ENCODE measurements at regions not wholly inside any gene's neighbourhood (a gene's known extent, or its start where the extent isn't known, plus 50 kb on each side); places are given as distances from the start of the nearest gene placed in this dataset.
A peak's percentile ranks its signal among the peaks of the same experiment; 100 is the strongest.

DNA sequence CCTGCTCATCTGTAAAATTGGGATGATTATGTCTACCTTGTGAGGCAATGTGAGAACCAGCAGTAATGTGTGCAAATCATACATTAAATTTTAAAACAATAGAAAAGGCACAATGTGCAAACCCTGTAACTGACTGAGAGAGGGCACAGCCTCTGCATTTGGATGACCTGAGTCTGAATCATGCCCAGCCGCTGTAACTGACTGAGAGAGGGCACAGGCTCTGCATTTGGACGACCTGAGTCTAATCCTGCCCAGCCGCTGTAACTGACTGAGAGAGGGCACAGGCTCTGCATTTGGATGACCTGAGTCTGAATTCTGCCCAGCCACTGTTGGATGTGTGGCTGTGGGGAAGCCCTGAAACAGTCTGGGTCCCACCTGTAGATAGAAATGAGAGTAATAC lies 351.5 kb upstream of the SHH start:
- no peak for DNase-seq

DNA sequence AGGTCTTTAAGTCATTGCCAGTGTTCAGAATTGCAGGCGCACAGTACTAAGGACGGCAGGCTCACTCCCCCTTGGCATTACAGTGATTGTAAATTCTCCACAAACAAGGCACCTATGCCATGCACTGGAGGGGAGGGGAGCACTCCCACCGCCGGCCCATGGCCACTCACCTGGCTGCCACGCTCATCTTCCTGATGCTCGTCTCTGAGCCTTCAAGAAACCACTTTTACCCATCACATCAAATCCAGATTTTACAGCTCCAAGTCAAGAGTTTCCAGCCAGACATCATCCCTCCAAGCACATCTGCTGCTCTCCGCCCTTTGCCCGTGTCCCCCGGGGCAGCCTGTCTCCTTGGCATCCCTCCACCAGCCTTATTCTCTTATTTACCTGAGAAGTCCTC lies 350.2 kb upstream of the SHH start:
- no peak for DNase-seq
- in situ Hi-C loops (cut with HindIII; ENCODE audit: low pct_ligation_motif_present, low pct_unique_long_range_greater_than_20kb, low sequenced_read_pairs): no loop called here

More for the DNA sequence above, 351.5 kb upstream of the SHH start:
- in situ Hi-C loops (cut with HindIII; ENCODE audit: low pct_ligation_motif_present, low pct_unique_long_range_greater_than_20kb, low sequenced_read_pairs): no loop called here

DNA sequence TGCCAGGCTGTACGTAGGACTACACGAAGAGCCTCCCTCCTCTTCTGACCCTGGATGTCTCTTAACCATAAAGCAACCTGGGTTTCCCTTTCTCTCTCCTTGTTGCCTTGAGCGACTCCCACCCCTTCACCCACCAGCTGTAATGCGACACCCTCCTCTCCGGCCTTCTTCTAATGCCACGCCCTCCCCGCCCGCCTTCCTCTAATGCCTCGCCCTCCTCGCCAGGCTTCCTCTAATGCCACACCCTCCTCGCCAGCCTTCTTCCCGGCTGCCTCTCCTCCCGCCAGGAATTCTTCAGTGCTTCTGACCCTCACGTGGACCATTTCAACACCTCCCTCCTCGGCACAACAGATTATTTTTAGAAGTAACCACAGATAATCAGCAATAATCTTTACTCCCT lies 348.5 kb upstream of the SHH start:
- no peak for DNase-seq
- in situ Hi-C loops (cut with HindIII; ENCODE audit: low pct_ligation_motif_present, low pct_unique_long_range_greater_than_20kb, low sequenced_read_pairs): no loop called here

DNA sequence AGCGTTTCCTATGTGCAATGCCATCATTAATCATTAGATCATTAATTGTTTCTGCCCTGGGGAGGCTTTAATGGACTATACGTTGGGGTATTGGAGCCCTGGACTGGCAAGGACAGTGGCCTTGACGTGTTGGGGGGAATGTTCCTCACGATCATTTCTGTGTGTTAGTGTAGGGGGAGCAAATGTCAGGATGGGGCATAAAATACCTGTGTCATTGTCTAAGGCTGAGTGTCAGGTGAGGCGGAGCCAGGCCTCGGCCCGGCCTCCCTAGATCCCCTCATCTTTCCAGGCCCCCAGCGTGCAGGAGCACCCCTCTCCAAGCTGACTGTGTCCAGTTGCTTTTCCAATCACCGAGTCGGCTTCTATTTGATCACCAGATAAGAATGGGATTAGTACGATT lies 346.4 kb upstream of the SHH start:
- DNase-seq: no peak
- in situ Hi-C loops (cut with HindIII; ENCODE audit: low pct_ligation_motif_present, low pct_unique_long_range_greater_than_20kb, low sequenced_read_pairs): no loop called here

DNA sequence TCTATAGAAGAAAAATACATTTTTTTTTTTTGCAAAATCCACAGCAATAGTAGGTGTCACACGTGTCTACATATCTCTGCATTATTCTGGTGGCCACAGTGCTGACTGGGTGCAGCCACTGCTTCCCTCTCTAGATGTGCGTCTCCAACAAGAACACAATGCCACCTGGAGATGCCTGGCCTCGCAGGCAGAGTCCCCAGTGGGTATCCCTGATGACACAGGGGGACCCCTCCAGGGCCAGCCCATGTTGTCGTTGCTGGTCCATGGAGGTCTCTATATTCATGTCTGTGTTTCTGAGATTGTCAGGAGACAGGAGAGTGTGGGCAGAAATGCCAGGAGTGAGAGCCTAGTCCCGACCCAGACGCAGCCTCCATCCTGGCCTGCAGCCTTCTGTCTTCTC lies 345.9 kb upstream of the SHH start:
- in situ Hi-C loops (cut with HindIII; ENCODE audit: low pct_ligation_motif_present, low pct_unique_long_range_greater_than_20kb, low sequenced_read_pairs): no loop called here
- DNase-seq: no peak

GRCh38 chr7:156157409-156158012 lies 345.2 kb upstream of the SHH start:
- DNase-seq: no peak
- in situ Hi-C loops (cut with HindIII; ENCODE audit: low pct_ligation_motif_present, low pct_unique_long_range_greater_than_20kb, low sequenced_read_pairs): no loop called here

- peak; percentile 57 for DNase-seq
- in situ Hi-C loops (cut with HindIII; ENCODE audit: low pct_ligation_motif_present, low pct_unique_long_range_greater_than_20kb, low sequenced_read_pairs): no loop called here
Measured at GRCh38 chr7:156156734-156157408, 344.6 kb upstream of the SHH start.

GRCh38 chr7:156155988-156156733 lies 343.9 kb upstream of the SHH start:
- no peak for DNase-seq
- in situ Hi-C loops (cut with HindIII; ENCODE audit: low pct_ligation_motif_present, low pct_unique_long_range_greater_than_20kb, low sequenced_read_pairs): no loop called here

GRCh38 chr7:156153590-156153989 lies 341.3 kb upstream of the SHH start:
- DNase-seq: no peak
- in situ Hi-C loops (cut with HindIII; ENCODE audit: low pct_ligation_motif_present, low pct_unique_long_range_greater_than_20kb, low sequenced_read_pairs): no loop called here

GRCh38 chr7:156152390-156152789 lies 340.1 kb upstream of the SHH start:
- in situ Hi-C loops (cut with HindIII; ENCODE audit: low pct_ligation_motif_present, low pct_unique_long_range_greater_than_20kb, low sequenced_read_pairs): no loop called here
- DNase-seq: peak; percentile 41

DNA sequence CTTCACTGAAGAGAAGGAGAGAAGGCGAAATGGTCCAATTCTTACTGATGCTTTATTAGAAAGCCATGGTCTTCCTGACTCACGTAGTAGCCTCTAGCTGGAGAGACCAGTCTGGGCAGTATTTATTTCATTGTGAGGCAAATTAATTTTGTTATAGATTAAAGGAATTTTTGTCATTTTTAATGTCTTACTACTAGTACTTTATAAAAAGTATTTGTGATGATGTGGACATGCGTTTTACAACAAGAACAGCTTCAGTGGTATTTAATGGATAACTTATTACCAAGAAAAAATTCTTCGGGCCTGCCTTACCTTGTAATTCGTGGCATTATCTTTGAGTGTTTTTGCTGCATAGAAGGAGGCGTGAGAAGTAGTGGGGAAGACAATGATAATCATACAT lies 339.4 kb upstream of the SHH start:
- in situ Hi-C loops (cut with HindIII; ENCODE audit: low pct_ligation_motif_present, low pct_unique_long_range_greater_than_20kb, low sequenced_read_pairs): no loop called here
- DNase-seq: peak; percentile 56

GRCh38 chr7:156151078-156151477 lies 338.8 kb upstream of the SHH start:
- DNase-seq: peak; percentile 22
- in situ Hi-C loops (cut with HindIII; ENCODE audit: low pct_ligation_motif_present, low pct_unique_long_range_greater_than_20kb, low sequenced_read_pairs): no loop called here

- in situ Hi-C loops (cut with HindIII; ENCODE audit: low pct_ligation_motif_present, low pct_unique_long_range_greater_than_20kb, low sequenced_read_pairs): no loop called here
- DNase-seq: no peak
Measured at GRCh38 chr7:156148995-156149394, 336.7 kb upstream of the SHH start.

DNA sequence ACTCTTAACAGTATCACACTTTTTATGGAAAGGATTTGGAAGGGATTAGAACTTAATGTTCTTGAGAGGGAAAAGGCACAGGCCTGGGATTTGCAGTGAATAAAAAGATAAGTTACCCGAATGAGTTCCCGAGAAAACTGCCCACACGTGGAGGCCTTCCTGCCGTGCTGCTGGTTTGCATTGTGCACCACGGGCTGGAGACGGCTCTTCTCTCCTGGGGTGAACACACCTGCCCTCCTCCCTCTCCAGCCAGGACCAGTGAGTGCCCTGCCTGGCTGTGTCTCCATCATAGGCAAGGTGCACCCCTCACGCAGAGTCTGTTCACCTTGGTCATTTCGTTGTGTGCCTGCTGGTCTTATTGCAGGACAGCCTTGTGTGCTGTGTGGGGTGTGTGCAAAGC lies 336.3 kb upstream of the SHH start:
- in situ Hi-C loops (cut with HindIII; ENCODE audit: low pct_ligation_motif_present, low pct_unique_long_range_greater_than_20kb, low sequenced_read_pairs): no loop called here
- no peak for DNase-seq

DNA sequence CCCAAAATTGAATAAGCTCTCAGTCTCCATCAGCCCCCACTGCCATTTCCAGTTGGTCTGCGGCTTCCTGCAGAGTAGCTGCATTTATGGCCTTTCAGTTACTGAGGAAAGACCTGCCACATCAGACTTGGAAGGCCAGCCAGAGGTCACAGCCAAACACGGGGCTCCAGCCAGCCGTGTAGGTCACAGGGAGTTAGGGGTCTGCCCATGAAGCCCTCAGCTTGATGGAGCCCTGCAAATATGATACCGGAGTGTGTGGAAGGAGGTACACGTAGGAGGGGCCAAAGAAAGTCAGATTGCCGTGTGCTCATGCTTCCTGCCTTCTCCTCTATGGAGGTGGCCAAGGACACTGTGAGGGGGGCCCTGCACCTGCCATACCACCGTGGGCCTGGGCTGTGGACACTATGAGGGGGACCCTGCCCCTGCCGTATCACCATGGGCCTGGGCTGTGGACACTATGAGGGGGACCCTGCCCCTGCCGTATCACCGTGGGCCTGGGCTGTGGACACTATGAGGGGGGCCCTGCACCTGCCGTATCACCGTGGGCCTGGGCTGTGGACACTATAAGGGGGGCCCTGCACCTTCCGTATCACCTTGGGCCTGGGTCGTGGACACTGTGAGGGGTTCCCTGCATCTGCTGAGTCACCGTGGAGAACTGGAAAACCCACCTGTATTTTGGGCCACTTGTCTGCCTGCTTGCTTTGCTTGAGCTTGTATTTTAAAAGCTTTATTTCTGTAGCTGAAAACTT lies 335.7 kb upstream of the SHH start:
- in situ Hi-C loops (cut with HindIII; ENCODE audit: low pct_ligation_motif_present, low pct_unique_long_range_greater_than_20kb, low sequenced_read_pairs): no loop called here
- no peak for DNase-seq

- in situ Hi-C loops (cut with HindIII; ENCODE audit: low pct_ligation_motif_present, low pct_unique_long_range_greater_than_20kb, low sequenced_read_pairs): no loop called here
- no peak for DNase-seq
Measured at GRCh38 chr7:156147104-156147503, 334.8 kb upstream of the SHH start.

DNA sequence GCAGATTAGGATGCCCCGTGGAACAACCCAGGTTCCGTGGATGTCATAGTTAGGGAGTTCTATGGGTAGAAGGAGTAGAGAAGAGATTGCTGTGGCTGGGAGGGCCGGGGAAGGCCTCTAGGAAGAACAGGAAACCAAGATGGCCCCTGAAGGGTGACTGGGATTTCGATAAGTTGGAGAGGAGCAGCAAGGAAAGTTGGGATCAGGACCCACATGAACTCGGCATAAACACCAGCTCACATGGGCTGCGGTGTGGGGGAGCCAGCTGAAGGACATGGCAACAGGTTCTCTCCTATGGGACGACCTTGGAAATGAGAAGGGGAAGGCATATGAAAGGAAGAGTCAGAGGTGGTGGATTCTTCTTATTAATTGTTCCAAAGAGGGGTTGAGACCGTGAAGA lies 333.7 kb upstream of the SHH start:
- DNase-seq: no peak
- in situ Hi-C loops (cut with HindIII; ENCODE audit: low pct_ligation_motif_present, low pct_unique_long_range_greater_than_20kb, low sequenced_read_pairs): no loop called here

- no peak for DNase-seq
- in situ Hi-C loops (cut with HindIII; ENCODE audit: low pct_ligation_motif_present, low pct_unique_long_range_greater_than_20kb, low sequenced_read_pairs): no loop called here
Measured at GRCh38 chr7:156145184-156145583, 332.9 kb upstream of the SHH start.

GRCh38 chr7:156143683-156144082 lies 331.4 kb upstream of the SHH start:
- no peak for DNase-seq
- in situ Hi-C loops (cut with HindIII; ENCODE audit: low pct_ligation_motif_present, low pct_unique_long_range_greater_than_20kb, low sequenced_read_pairs): no loop called here

Data from ACHN (cell line).